Esophagus squamous epithelium (tissue), 5 donors: ENCODE measurements at regions not wholly inside any gene's neighbourhood (a gene's known extent, or its start where the extent isn't known, plus 50 kb on each side); places are given as distances from the start of the nearest gene placed in this dataset.

Experiments
- DNase-seq: peaks from one replicate; lab custom pipeline; 2025; lab: John Stamatoyannopoulos, UW
- H3K27ac ChIP-seq, 4 donors: fragments of 200-600 bp; sonication (generic); one replicate each; pipeline ENCODE4 v1.5.1; 2016 to 2019; ENCODE audit warnings: mild to moderate bottlenecking in 1 of 4
- H3K27me3 ChIP-seq, 4 donors: fragments of 200-600 bp; sonication (generic); 1 replicate in 3 of 4; 2 replicates in 1 of 4; pipeline versions ENCODE4 v1.5.1 to v1.6.0; 2017 to 2021; ENCODE audit warnings: antibody characterized with exemption in 1 of 4
- H3K36me3 ChIP-seq, 3 donors: fragments of 200-600 bp; sonication (generic); one replicate each; pipeline ENCODE4 v1.5.1; 2016 to 2019
- H3K4me1 ChIP-seq, 3 donors: fragments of 200-600 bp; sonication (generic); one replicate each; pipeline ENCODE4 v1.5.1; 2017 to 2019
- H3K4me3 ChIP-seq, 4 donors: fragments of 200-600 bp; sonication (generic); 1 replicate in 3 of 4; 2 replicates in 1 of 4; pipeline ENCODE4 v1.5.1; 2016 to 2019; ENCODE audit warnings: mild to moderate bottlenecking in 2 of 4, moderate library complexity in 1 of 4
- H3K9me3 ChIP-seq, 3 donors: fragments of 200-600 bp; sonication (generic); one replicate each; pipeline ENCODE4 v1.5.1; 2016 to 2019
- POLR2A ChIP-seq, 4 donors: fragments of 450-650 bp; IDR thresholded peaks; one replicate each; pipeline ENCODE4 v1.6.1; 2017; ENCODE audit warnings: antibody characterized with exemption in 4 of 4, mild to moderate bottlenecking in 4 of 4, moderate library complexity in 3 of 4
- WGBS, 2 donors: methylation state at CpG; one replicate each; pipeline ENCODE4 v1.1.5; 2018; 5-methylcytosine and 5-hydroxymethylcytosine counted together
- intact Hi-C: fragments of 100-400 bp; cut with DNase I; formaldehyde crosslinking; loops from one replicate; pipeline ENCODE4 v1.15.0; 2022
- TF ChIP-seq, protein P1 (sequence below), 6 experiments: fragments of 450-650 bp in 4 of 6; fragments of 200-600 bp in 2 of 6; sonication (generic) in 2 of 6; IDR thresholded peaks; one replicate each; pipeline ENCODE4 v1.5.1; 2016 to 2019; ENCODE audit warnings: antibody characterized with exemption in 6 of 6, mild to moderate bottlenecking in 4 of 6, moderate library complexity in 4 of 6
- donor health status: DM: yes; HTN: yes; CAD: no.

- WGBS, 2 donors: 53 to 72% methylated on average over 2 to 3 of the region's 4 CpGs
- H3K4me3 ChIP-seq: no peak overlapping the region
- H3K36me3 ChIP-seq: no peaks in the 10 kb centered on the region
- DNase-seq: peak; percentile 1
- no peaks in the 10 kb centered on the region for H3K9me3 ChIP-seq
- no peaks in the 10 kb centered on the region for H3K27me3 ChIP-seq
- intact Hi-C loops: no loop called here
- H3K27ac ChIP-seq: no peak overlapping the region
- no peaks in the 10 kb centered on the region for H3K4me1 ChIP-seq
- no peak for TF ChIP-seq POLR2A (IDR thresholded peaks at IDR 0.05)
- TF ChIP-seq, protein P1, sequence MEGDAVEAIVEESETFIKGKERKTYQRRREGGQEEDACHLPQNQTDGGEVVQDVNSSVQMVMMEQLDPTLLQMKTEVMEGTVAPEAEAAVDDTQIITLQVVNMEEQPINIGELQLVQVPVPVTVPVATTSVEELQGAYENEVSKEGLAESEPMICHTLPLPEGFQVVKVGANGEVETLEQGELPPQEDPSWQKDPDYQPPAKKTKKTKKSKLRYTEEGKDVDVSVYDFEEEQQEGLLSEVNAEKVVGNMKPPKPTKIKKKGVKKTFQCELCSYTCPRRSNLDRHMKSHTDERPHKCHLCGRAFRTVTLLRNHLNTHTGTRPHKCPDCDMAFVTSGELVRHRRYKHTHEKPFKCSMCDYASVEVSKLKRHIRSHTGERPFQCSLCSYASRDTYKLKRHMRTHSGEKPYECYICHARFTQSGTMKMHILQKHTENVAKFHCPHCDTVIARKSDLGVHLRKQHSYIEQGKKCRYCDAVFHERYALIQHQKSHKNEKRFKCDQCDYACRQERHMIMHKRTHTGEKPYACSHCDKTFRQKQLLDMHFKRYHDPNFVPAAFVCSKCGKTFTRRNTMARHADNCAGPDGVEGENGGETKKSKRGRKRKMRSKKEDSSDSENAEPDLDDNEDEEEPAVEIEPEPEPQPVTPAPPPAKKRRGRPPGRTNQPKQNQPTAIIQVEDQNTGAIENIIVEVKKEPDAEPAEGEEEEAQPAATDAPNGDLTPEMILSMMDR (IDR thresholded peaks at IDR 0.05): no peak
These were observed 112.7 kb upstream of the TACR1 start for GRCh38 chr2:75311993-75312392.

- H3K4me3 ChIP-seq: no peak overlapping the region
- TF ChIP-seq, protein P1 (IDR thresholded peaks at IDR 0.05): no peak
- TF ChIP-seq POLR2A (IDR thresholded peaks at IDR 0.05): no peak
- intact Hi-C loops: no loop called here
- no peaks in the 10 kb centered on the region for H3K36me3 ChIP-seq
- no peaks in the 10 kb centered on the region for H3K9me3 ChIP-seq
- H3K27me3 ChIP-seq: no peaks in the 10 kb centered on the region
- no peak overlapping the region for H3K27ac ChIP-seq
- no peaks in the 10 kb centered on the region for H3K4me1 ChIP-seq
- no peak for DNase-seq
- WGBS, 2 donors: 63 to 68% methylated on average over 3 of the region's 3 CpGs
These were observed 112.2 kb upstream of the TACR1 start for GRCh38 chr2:75311521-75311920.

GRCh38 chr2:75310876-75311275 is 111.6 kb upstream of the TACR1 start:
- H3K9me3 ChIP-seq: no peaks in the 10 kb centered on the region

DNA sequence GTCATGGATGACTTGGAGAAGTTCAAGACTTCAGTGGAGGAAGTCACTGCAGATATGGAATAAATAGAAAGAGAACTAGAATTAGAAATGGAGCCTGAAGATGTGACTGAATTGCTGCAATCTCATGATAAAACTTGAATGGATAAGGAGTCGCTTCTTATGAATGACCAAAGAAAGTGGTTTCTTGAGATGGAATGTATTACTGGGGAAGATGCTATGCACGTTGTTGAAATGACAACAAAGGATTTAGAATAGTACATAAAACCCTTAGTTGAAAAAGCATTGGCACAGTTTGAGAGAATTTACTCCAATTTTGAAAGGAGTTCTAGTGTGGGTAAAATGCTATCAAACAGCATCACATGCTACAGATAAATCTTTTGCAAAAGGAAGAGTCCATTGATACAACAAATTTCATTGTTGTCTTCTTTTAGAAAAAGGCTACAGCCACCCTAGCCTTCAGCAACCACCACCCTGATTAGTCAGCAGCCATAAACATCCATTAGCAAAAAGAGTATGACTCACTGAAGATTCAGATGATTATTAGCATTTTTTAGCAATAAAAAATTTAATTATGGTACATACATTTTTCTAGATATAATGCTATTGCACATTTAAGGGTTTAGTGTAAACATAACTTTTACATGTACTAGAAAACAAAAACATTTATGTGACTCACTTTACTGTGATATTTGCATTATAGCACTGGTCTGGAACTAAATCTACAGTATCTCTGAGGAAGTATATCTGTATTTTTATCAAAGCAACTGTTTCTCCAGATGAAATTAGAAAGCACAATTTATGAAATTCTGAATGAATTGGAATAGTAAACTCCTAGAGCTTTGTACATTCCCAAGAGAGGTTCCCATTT is 110.5 kb upstream of the TACR1 start:
- intact Hi-C loops: no loop called here
- H3K27me3 ChIP-seq: no peaks in the 10 kb centered on the region
- H3K36me3 ChIP-seq: no peaks in the 10 kb centered on the region
- H3K4me1 ChIP-seq: no peaks in the 10 kb centered on the region
- no peaks in the 10 kb centered on the region for H3K9me3 ChIP-seq
- no peak for DNase-seq
- TF ChIP-seq, protein P1 (IDR thresholded peaks at IDR 0.05): no peak
- TF ChIP-seq POLR2A (IDR thresholded peaks at IDR 0.05): no peak
- WGBS, 2 donors: 65 to 79% methylated on average over 2 of the region's 2 CpGs
- H3K27ac ChIP-seq: no peak overlapping the region
- H3K4me3 ChIP-seq: no peak overlapping the region

More at GRCh38 chr2:75310876-75311275, 111.6 kb upstream of the TACR1 start:
- TF ChIP-seq, protein P1 (IDR thresholded peaks at IDR 0.05): no peak
- no peak for TF ChIP-seq POLR2A (IDR thresholded peaks at IDR 0.05)
- H3K27me3 ChIP-seq: no peaks in the 10 kb centered on the region
- H3K27ac ChIP-seq: no peak overlapping the region
- no peak for DNase-seq
- intact Hi-C loops: no loop called here
- no peaks in the 10 kb centered on the region for H3K36me3 ChIP-seq
- H3K4me1 ChIP-seq: no peaks in the 10 kb centered on the region
- no peak overlapping the region for H3K4me3 ChIP-seq
- WGBS, 2 donors: 75 to 76% methylated on average over 4 of the region's 4 CpGs

DNA sequence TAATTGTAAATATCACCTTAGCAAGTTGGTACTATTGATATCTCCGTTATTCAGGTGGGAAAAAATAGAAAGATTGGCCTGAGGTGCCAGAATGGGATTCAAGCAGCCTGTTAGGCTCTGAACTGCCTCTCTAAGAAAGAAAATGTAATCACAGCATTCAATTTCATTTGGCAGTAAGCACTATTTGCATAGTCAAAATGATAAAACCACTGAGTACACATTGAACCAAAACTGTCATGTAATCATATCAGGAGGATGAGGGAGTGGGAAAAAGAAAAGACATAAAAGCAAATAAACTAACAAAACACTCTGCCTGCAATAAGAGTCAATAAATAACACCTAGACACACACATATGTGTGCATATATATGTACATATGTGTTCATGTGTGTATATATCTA is 103.9 kb upstream of the TACR1 start:
- H3K4me3 ChIP-seq: no peak overlapping the region
- H3K27ac ChIP-seq: no peak overlapping the region
- WGBS, 2 donors: 34 to 62% methylated on average over 1 of the region's 1 CpG
- H3K9me3 ChIP-seq: no peaks in the 10 kb centered on the region
- intact Hi-C loops: no loop called here
- no peak for TF ChIP-seq POLR2A (IDR thresholded peaks at IDR 0.05)
- TF ChIP-seq, protein P1 (IDR thresholded peaks at IDR 0.05): no peak
- H3K27me3 ChIP-seq: no peaks in the 10 kb centered on the region
- no peaks in the 10 kb centered on the region for H3K36me3 ChIP-seq
- no peaks in the 10 kb centered on the region for H3K4me1 ChIP-seq
- no peak for DNase-seq
